Astrocyte (in vitro differentiated cells and primary cell): ENCODE measurements at regions not wholly inside any gene's neighbourhood (a gene's known extent, or its start where the extent isn't known, plus 50 kb on each side); places are given as distances from the start of the nearest gene placed in this dataset.

Source experiments
- EZH2 ChIP-seq: IDR thresholded peaks from 2 replicates; pipeline ENCODE4 v1.6.1; 2012; ENCODE audit warnings: mild to moderate bottlenecking, low read length, inconsistent platforms; ENCODE audit not compliant: insufficient read depth
- TF ChIP-seq, protein P1 (sequence below): IDR thresholded peaks from 2 replicates; pipeline ENCODE4 v1.5.1; 2011; ENCODE audit warnings: low read depth, mild to moderate bottlenecking, inconsistent platforms, low read length, moderate library complexity; ENCODE audit not compliant: insufficient read depth

DNA sequence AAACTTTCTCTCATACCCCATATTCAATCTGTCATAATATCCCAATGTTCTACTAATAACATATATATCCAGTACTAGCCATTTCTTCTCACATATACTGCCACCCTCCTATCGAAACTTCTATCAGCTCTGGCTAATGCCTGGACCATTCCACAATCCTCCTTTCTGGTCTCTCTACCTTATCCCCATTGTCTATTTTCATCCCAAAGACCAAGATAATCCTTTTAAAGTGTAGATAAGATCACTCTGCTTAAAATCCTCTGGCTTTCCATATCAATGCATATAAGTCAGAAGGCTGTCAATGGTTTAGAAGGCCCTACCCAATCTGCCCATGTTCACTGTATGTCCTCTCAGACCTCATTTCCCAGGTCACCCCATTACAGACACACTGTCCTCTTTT, 229.6 kb downstream of the ZEB2 start:
- TF ChIP-seq, protein P1, sequence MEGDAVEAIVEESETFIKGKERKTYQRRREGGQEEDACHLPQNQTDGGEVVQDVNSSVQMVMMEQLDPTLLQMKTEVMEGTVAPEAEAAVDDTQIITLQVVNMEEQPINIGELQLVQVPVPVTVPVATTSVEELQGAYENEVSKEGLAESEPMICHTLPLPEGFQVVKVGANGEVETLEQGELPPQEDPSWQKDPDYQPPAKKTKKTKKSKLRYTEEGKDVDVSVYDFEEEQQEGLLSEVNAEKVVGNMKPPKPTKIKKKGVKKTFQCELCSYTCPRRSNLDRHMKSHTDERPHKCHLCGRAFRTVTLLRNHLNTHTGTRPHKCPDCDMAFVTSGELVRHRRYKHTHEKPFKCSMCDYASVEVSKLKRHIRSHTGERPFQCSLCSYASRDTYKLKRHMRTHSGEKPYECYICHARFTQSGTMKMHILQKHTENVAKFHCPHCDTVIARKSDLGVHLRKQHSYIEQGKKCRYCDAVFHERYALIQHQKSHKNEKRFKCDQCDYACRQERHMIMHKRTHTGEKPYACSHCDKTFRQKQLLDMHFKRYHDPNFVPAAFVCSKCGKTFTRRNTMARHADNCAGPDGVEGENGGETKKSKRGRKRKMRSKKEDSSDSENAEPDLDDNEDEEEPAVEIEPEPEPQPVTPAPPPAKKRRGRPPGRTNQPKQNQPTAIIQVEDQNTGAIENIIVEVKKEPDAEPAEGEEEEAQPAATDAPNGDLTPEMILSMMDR = no peak
- no peak for TF ChIP-seq EZH2
